GM21786 (cell line): ENCODE measurements at regions not wholly inside any gene's neighbourhood (a gene's known extent, or its start where the extent isn't known, plus 50 kb on each side); places are given as distances from the start of the nearest gene placed in this dataset.

Experiments
- ATAC-seq: cut with Tn5 transposase; IDR thresholded peaks from one replicate; pipeline ENCODE4 v1.9.1; 2021; ENCODE audit not compliant: unreplicated experiment

GRCh38 chr1:34270181-34270580 is 93.5 kb downstream of the C1orf94 start:
- ATAC-seq: no peak

GRCh38 chr1:34272152-34272551 is 95.4 kb downstream of the C1orf94 start:
- no peak for ATAC-seq

GRCh38 chr1:34275150-34275549 is 98.4 kb downstream of the C1orf94 start:
- no peak for ATAC-seq

DNA sequence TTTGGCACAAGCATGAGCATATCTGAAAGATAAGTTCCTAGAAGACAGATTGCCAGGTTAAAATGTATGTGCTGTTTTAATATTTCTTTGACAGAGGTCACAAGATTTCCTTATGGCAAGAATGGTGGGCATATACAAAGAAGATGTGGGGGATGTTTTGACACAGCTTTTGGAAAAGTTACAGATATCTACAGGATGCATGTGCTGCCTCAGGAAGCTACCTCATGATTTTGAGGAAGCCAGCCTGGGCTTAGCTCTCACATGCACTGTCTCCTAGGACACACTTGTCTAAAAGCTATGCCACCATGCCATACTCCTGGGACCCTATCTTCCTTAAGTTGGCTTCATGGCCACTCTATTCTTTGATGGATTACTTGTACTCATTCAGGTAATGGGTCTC is 99.9 kb downstream of the C1orf94 start:
- no peak for ATAC-seq

DNA sequence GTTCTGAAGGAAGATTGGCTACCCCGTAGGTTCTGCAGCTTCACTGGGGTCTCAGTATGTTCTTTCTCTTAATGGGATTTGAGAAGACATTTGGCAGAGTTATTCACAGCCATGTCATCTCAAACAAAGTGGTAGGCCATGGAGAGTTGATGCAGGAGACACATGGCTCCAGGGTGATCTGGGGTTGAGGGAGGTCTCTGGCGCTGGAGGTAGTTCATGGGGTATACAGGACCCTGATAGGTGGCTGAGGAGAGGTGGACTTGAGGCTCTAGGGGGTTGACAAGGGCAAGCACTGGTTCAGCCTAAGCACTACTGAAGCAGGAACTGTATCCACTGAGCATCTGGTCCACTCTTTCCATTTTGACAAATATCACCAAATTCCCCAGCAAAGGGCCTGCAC is 100.4 kb downstream of the C1orf94 start:
- no peak for ATAC-seq

DNA sequence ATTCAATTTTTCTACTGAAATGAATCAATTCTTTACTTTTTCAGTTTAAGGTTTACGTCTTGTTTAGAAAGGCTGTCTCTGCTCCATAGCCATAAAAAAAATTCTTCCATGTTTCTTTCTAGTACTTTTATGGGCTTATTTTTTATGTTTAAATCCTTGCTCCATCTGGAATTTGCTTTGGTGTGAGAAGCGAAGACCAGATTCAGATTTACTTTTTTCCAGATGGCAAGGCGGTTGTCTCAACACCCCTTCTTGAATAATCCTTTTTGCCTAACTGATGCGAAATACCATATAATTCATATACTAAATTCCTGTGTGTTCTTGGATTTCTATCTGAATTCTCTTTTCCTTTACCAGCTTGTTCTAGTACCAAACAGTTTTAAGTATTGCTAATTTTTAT is 101.5 kb downstream of the C1orf94 start:
- no peak for ATAC-seq

DNA sequence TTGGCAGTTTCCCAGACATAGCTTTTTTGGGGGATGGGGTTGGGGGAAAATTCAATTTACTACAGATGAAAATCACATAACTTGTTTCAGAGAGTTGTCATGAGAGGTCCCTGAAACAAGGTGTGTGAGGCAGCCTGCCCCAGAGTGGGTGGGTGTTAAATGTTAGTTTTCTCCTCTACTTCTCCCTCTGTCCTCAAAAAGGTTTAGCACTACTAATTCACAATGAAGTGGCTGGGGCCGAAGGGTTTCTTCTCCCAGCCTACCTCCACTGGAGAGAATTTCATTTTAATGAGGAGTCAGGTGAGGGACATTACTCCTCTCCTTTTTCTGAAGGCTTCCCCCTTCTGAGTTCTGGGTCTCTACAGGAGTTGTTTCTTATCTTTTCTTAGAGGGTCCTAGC is 103.3 kb downstream of the C1orf94 start:
- no peak for ATAC-seq

DNA sequence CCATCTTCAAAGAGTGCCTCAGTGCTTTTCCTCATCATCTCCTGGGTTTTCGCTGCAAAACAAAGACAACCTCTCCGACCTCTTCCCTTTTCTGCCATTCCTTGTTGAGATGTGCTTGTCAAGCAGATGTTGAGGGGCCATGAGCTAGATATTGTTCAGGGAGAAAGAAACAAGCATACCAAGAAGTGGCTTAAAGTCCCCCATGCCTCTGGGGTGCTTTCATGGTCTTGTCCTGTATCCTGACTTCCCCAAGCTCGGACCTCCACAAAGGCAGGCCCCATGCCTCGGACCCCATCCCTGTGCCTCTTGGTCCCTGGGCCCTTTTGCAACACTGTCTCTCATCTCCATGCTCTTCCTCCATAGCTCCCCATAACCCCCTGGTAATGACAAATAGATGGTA is 103.8 kb downstream of the C1orf94 start:
- no peak for ATAC-seq

DNA sequence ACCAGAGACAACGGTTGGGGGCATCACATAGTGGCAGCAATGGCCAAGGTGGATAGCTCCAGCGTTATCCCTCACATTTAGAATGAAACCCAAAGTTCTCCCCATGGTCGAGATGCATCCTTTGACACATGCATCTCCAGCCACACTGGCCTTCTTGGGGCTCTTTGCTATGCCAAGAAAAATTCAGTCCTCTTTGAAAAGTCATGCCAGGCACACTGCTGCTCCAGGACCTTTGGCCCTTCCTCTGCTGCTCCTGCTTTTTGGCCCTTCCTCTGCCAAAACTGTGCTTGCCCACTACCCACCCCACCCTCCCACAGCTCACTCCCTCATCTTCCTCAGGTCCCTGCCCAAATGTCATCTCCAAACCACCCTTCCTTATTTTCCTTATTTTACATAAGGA is 106.4 kb downstream of the C1orf94 start:
- no peak for ATAC-seq

GRCh38 chr1:34286511-34286910 is 109.8 kb downstream of the C1orf94 start:
- ATAC-seq: no peak

GRCh38 chr1:34290831-34291230 is 114.1 kb downstream of the C1orf94 start:
- no peak for ATAC-seq

DNA sequence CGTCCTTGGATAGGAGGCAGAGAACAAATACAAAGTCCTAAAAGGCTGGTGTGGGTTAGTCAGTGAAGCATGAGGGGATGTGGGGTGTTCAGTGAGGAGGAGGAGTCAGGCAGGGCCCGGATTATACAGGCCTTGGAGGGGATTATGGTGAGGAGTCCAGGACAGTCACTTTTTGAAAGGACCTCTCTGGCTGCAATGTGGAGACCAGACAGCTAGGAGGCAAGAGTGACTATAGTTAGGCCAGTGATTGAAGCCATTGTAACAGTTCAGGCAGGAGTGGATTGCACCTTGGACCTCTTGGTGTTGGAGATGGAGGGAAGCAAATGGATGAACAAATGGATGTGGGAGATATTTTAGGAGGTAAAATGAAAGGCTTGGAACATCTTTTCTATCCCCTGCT is 115.8 kb downstream of the C1orf94 start:
- ATAC-seq: no peak

GRCh38 chr1:34296059-34296458 is 119.4 kb downstream of the C1orf94 start:
- ATAC-seq: no peak

DNA sequence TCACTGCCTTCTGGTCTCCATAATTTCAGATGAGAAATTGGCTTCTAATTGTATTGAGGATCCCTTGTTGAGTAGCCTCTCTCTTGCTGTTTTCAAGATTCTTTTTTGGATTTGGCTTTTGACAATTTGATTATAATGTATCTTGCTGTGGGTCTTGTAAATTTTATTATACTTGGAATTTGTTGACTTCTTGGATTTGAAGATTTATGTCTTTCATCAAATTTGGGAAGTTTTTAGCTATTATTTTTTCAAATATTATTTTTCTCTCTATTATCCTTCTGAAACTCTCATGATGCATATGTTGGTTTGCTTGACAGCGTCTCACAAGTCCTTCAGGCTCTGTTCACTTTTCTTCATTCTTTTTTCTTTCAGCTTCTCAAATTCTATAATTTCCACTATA is 126.1 kb downstream of the C1orf94 start:
- no peak for ATAC-seq

GRCh38 chr1:34303218-34303617 is 126.5 kb downstream of the C1orf94 start:
- no peak for ATAC-seq

GRCh38 chr1:34306568-34306967 is 129.9 kb downstream of the C1orf94 start:
- no peak for ATAC-seq

GRCh38 chr1:34312359-34312758 is 135.7 kb downstream of the C1orf94 start:
- ATAC-seq: no peak

DNA sequence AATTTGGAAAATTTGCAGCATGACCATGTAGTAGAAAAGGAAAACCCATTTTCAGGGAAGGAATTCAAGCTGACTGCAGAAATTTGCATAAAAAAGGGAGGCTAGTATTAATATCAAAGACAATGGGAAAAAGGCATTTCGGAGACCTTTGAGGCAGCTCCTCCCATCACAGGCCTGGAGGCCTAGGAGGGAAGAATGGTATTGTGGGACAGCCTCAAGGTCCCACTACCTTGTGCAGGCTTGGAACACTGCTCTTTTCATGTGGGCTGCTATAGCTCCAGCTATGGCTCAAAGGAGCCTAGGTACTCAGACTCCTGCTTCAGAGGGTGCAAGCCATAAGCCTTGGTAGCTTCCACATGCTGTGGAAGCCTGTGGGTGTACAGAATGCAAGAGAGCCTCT is 139.3 kb downstream of the C1orf94 start:
- no peak for ATAC-seq

GRCh38 chr1:34316773-34317172 is 140.1 kb downstream of the C1orf94 start:
- no peak for ATAC-seq

GRCh38 chr1:34319218-34319617 is 142.5 kb downstream of the C1orf94 start:
- no peak for ATAC-seq

DNA sequence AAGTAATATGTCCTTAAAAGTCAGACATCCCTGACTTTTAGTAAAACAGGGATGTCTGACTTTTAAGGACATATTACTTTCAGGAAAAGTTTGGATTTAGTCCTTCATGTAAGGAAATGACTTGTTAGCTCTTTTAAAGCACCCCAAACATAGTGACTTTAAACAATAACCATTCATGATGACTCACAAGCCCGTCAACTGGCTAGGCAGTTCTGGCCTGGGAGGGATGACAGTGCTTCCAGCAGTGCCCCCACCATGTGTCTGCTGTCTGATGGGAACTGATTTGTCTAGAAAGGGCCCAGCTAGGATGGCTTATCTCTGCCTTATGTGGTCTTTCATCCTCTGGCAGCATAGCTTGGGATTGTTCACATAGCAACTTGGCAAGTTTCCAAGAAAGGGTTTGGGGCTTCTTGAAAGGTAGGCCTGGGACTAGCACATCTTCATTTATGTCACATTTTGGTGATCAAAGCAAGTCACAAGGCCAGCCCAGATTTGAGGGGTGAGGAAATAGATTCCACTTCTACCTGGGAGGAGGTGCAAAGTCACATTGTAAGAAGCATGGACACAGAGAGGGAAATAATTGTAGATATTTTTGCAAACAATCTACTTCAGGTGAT is 143.5 kb downstream of the C1orf94 start:
- no peak for ATAC-seq

DNA sequence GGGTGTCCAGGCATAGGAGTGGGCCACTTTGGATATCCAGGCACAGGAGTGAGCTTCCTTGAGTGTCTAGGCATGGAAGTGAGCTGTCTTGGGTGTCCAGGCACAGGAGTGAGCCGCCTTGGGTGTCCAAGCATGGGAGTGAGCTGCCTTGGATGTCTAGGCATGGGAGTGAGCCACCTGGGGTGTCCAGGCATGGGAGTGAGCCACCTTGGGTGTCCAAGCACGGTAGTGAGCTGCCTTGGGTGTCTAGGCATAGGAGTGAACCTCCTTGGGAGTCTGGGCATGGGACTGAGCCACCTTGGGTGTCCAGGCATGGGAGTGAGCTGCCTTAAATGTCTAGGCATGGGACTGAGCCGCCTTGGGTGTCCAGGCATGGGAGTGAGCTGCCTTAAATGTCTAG is 146.3 kb downstream of the C1orf94 start:
- no peak for ATAC-seq

GRCh38 chr1:34324879-34325440 is 148.3 kb downstream of the C1orf94 start:
- no peak for ATAC-seq
